Pancreas (tissue), 10 donors: ENCODE measurements at regions not wholly inside any gene's neighbourhood (a gene's known extent, or its start where the extent isn't known, plus 50 kb on each side); places are given as distances from the start of the nearest gene placed in this dataset.
"Not testable (repeated sequence)": the region's sequence is repeated elsewhere in the genome, so short reads cannot be mapped to it uniquely, and the experiment has no call there.

Source experiments
- ATAC-seq, 4 donors: fragments of 200-7000 bp; cut with Tn5 transposase; one replicate each; pipeline versions ENCODE4 v1.8.0 to v1.9.1; 2020; ENCODE audit warnings: mild to moderate bottlenecking in 4 of 4, moderate library complexity in 4 of 4
- DNase-seq, 6 donors: peaks; one replicate each; pipeline ENCODE4 v3.0.0-alpha.2; 2020
- FAIRE-seq: peaks from 2 replicates; lab custom pipeline; 2012; peaks lifted over from hg19 to GRCh38; lab: Jason Lieb, UNC
- H3K27ac ChIP-seq, 4 donors: fragments of 200-600 bp; sonication (generic); 1 replicate in 3 of 4; 2 replicates in 1 of 4; pipeline versions ENCODE4 v1.5.0 to v1.8.0; 2020
- H3K27me3 ChIP-seq, 4 donors: fragments of 200-600 bp; one replicate each; pipeline ENCODE4 v1.8.0; 2021
- H3K36me3 ChIP-seq, 3 donors: fragments of 200-600 bp; sonication (generic) in 1 of 3; one replicate each; pipeline versions ENCODE4 v1.5.0 to v1.8.0; 2020 to 2021
- H3K4me1 ChIP-seq, 3 donors: fragments of 200-600 bp; one replicate each; pipeline ENCODE4 v1.8.0; 2021
- H3K4me3 ChIP-seq, 4 donors: fragments of 200-600 bp; sonication (generic) in 2 of 4; one replicate each; pipeline versions ENCODE4 v1.5.0 to v1.8.0; 2020 to 2021
- H3K9me3 ChIP-seq, 4 donors: fragments of 200-600 bp; one replicate each; pipeline ENCODE4 v1.8.0; 2021
- WGBS, 2 donors: extraction: QIAGEN DNeasy Blood & Tissue Kit; methylation state at CpG; one replicate each; pipeline ENCODE4 v1.1.7; 2013; 5-methylcytosine and 5-hydroxymethylcytosine counted together
- intact Hi-C, 3 donors: fragments of 100-400 bp; cut with DNase I; formaldehyde crosslinking; loops; one replicate each; pipeline versions ENCODE4 v1.11.1 to v1.14.2; 2022
- TF ChIP-seq, protein P1 (sequence below), 4 donors: fragments of 200-600 bp; sonication (generic) in 3 of 4; IDR thresholded peaks; one replicate each; pipeline versions ENCODE4 v1.5.0 to v1.8.0; 2021; ENCODE audit warnings: antibody characterized with exemption in 4 of 4
- donor health status: healthy with polysubstance abuse.
- donor health status: DM: no; HTN: no; CAD: no; lungs with moderate emphysema.
- donor health status: DM: no; HTN: no; CAD: no.
- donor health status: control.
- donor health status: control.
- donor health status: Bipolar disorder and iron deficiency.
- donor health status: DM: yes; HTN: yes; CAD: no.
- donor health status: DM: no; HTN: no; CAD: no.
- donor health status: DM: no; HTN: no; CAD: no.
- donor health status: DM: yes; HTN: yes; CAD: no.

DNA sequence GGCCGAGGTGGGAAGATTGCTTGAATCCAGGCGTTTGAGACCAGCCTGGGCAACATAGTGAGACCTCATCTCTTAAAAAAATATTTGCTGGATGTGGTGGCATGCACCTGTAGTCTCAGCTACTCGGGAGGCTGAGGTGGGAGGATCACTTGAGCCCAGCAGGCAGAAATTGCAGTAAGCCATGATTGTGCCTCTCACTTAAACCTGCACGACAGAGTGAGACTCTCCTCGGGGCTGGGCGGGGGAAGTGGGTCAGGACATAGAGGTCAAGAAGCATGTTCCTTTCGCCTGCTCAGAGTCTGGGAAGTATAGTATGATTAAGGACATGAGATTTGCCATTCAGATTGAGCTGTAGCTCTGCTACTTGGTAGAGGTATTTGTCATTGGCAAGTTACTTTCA is 52.3 kb downstream of the SEPTIN7 start:
- intact Hi-C loops, H3K9me3 ChIP-seq, H3K27me3 ChIP-seq, H3K4me3 ChIP-seq, H3K4me1 ChIP-seq, H3K27ac ChIP-seq, ATAC-seq, DNase-seq, FAIRE-seq, H3K36me3 ChIP-seq: not testable (repeated sequence)
- WGBS, 2 donors: 94 to 95% methylated on average over 7 of the region's 7 CpGs

DNA sequence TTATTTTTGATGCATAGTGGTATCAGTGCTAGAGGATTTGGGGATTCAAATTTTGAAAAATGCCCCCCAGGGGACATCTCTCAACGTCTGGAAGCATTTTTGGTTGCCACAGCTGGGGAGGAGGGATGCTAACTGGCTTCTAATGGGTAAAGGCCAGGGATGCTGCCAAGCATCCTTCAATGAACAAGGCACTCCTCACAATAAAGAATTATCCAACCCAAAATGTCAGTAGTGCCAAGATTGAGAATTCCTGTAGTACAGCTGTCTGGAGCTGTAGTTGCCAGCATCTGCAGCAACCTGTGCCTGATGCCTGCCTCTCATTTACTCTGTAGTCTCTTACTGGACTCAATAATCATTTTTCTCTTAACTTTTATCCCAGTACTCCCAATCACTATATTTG is 53.5 kb downstream of the SEPTIN7 start:
- FAIRE-seq: no peak
- Histone ChIP-seq H3K4me3 (no peak overlapping the region), H3K27me3 (no peaks in the 10 kb centered on the region), H3K9me3 (no peaks in the 10 kb centered on the region), H3K27ac (no peak overlapping the region), H3K4me1 (peaks cover 0 to 9% (median 0%) of the 10 kb centered on the region in 3 donors), H3K36me3 (no peaks in the 10 kb centered on the region)
- ATAC-seq: no peak
- TF ChIP-seq, protein P1, sequence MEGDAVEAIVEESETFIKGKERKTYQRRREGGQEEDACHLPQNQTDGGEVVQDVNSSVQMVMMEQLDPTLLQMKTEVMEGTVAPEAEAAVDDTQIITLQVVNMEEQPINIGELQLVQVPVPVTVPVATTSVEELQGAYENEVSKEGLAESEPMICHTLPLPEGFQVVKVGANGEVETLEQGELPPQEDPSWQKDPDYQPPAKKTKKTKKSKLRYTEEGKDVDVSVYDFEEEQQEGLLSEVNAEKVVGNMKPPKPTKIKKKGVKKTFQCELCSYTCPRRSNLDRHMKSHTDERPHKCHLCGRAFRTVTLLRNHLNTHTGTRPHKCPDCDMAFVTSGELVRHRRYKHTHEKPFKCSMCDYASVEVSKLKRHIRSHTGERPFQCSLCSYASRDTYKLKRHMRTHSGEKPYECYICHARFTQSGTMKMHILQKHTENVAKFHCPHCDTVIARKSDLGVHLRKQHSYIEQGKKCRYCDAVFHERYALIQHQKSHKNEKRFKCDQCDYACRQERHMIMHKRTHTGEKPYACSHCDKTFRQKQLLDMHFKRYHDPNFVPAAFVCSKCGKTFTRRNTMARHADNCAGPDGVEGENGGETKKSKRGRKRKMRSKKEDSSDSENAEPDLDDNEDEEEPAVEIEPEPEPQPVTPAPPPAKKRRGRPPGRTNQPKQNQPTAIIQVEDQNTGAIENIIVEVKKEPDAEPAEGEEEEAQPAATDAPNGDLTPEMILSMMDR (IDR thresholded peaks at IDR 0.05): no peak
- DNase-seq: no peak
- intact Hi-C loops: no loop called here
- WGBS, 2 donors: 53 to 57% methylated on average over 1 of the region's 1 CpG

DNA sequence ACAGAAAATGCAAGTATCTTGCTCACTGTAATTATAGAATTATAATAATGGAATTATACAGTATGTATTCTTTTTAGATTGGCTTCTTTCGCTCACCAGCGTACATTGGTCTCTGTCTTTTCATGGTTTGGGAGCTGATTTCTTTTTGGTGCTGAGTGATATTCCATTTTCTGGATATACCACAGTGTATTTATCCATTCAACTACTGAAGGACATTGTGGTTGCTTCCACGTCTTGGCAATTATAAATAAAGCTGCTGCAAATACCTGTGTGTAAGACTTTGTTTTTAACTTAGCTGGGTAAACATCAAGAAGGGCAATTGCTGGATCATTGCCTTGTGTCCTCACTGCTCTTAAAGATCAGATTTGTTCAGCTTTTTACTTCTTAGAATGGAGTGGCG is 55.3 kb downstream of the SEPTIN7 start:
- ATAC-seq: no peak
- no peaks in the 10 kb centered on the region for H3K27me3 ChIP-seq
- no peaks in the 10 kb centered on the region for H3K36me3 ChIP-seq
- H3K27ac ChIP-seq: no peak overlapping the region
- DNase-seq: no peak
- FAIRE-seq: no peak
- intact Hi-C loops: no loop called here
- H3K9me3 ChIP-seq: no peaks in the 10 kb centered on the region
- H3K4me1 ChIP-seq: peaks cover 0 to 9% (median 0%) of the 10 kb centered on the region in 3 donors
- WGBS, 2 donors: 64 to 66% methylated on average over 4 of the region's 4 CpGs
- H3K4me3 ChIP-seq: no peak overlapping the region
- TF ChIP-seq, protein P1 (IDR thresholded peaks at IDR 0.05): no peak

DNA sequence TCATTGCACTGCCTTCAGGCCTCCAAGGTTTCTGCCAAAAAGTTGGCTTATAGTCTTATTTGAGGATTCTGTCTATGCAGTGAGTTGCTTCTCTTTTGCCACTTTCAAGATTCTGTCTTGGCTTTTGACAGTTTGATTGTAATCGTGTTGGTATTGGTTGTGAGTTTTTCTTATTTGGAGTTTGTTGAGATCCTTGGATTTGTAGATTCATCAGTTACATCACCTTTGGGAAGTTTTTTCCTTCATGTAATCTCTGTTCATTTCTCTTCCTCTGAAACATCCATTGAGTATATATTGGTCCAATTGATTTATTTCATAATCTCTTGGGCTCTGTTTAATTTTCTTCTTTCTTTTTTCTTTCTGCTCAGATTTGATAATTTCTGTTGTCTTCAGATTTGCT is 59.8 kb downstream of the SEPTIN7 start:
- Histone ChIP-seq H3K27ac (no peak overlapping the region), H3K4me1 (peaks cover 0 to 5% (median 5%) of the 10 kb centered on the region in 3 donors), H3K4me3 (no peak overlapping the region), H3K9me3 (no peaks in the 10 kb centered on the region), H3K36me3 (no peaks in the 10 kb centered on the region), H3K27me3 (no peaks in the 10 kb centered on the region)
- ATAC-seq: no peak
- 87 to 93% methylated on average over 1 of the region's 1 CpG for WGBS, 2 donors
- DNase-seq: no peak
- TF ChIP-seq, protein P1 (IDR thresholded peaks at IDR 0.05): no peak
- no peak for FAIRE-seq
- intact Hi-C loops: no loop called here

DNA sequence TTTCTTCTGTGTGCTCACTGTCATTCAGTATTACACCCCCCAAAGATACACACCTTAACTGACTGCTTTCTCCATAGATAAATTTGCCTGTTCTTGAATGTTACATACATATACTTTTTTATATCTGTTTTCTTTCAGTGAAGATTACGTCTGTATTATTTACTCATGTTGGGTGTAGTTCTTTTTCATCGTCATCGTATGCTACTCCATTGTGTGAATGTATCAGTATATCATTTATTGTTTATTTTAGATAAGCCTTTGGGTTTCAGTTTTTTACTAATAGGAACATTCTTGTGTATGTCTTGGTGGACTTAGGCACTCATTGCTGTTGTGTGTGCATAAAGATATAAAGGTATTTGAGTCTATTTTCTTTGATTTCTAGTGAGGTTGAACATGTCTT is 64.4 kb downstream of the SEPTIN7 start:
- intact Hi-C loops: no loop called here
- H3K27ac ChIP-seq: no peak overlapping the region
- no peaks in the 10 kb centered on the region for H3K9me3 ChIP-seq
- ATAC-seq (no peak), FAIRE-seq (no peak), DNase-seq (no peak)
- no peak overlapping the region for H3K4me3 ChIP-seq
- 32 to 43% methylated on average over 3 of the region's 3 CpGs for WGBS, 2 donors
- peaks cover 0 to 8% (median 0%) of the 10 kb centered on the region in 3 donors for H3K36me3 ChIP-seq
- no peaks in the 10 kb centered on the region for H3K27me3 ChIP-seq
- TF ChIP-seq, protein P1 (IDR thresholded peaks at IDR 0.05): no peak
- peaks cover 0 to 5% (median 5%) of the 10 kb centered on the region in 3 donors for H3K4me1 ChIP-seq
